ENCODE measurements at regions not wholly inside any gene's neighbourhood (a gene's known extent, or its start where the extent isn't known, plus 50 kb on each side); places are given as distances from the start of the nearest gene placed in this dataset.

GRCh38 chr5:113652161-113652560 lies 138.7 kb downstream of the YTHDC2 start:
- no peaks in the 10 kb centered on the region for H3K9me3 Mint-ChIP-seq
- no peaks in the 10 kb centered on the region for H3K36me3 Mint-ChIP-seq (ENCODE audit: low read depth)
- H3K27ac Mint-ChIP-seq: no peak overlapping the region
- H3K4me3 Mint-ChIP-seq: no peak overlapping the region
- intact Hi-C loops (cut with micrococcal nuclease): no loop called here
- H3K27me3 Mint-ChIP-seq: no peaks in the 10 kb centered on the region
- no peaks in the 10 kb centered on the region for H3K4me1 Mint-ChIP-seq (ENCODE audit: low read depth)

GRCh38 chr5:113654828-113655227 lies 141.3 kb downstream of the YTHDC2 start:
- no peak overlapping the region for H3K27ac Mint-ChIP-seq
- intact Hi-C loops (cut with micrococcal nuclease): no loop called here
- no peaks in the 10 kb centered on the region for H3K9me3 Mint-ChIP-seq
- no peaks in the 10 kb centered on the region for H3K36me3 Mint-ChIP-seq (ENCODE audit: low read depth)
- no peak overlapping the region for H3K4me3 Mint-ChIP-seq
- no peaks in the 10 kb centered on the region for H3K27me3 Mint-ChIP-seq
- no peaks in the 10 kb centered on the region for H3K4me1 Mint-ChIP-seq (ENCODE audit: low read depth)

DNA sequence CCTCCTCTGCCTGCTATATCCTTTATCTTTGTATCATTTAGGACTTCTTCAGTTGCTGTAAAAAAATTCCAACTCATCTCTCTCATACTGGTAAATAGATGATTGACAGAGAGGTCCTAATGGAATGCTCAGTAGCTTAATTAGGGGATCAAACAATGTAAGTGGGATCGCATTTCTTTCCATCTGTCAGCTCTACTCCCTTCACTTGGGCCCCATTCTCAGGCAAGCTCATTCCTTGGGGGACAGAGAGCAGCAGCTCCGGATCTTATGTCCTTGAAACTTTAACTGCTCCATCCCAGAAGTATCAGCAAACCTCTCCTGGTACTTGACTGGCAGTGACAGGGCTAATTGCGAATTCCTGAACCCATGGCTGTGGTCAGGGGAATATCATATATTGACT lies 146.7 kb downstream of the YTHDC2 start:
- H3K27me3 Mint-ChIP-seq: no peaks in the 10 kb centered on the region
- H3K36me3 Mint-ChIP-seq (ENCODE audit: low read depth): no peaks in the 10 kb centered on the region
- no peak overlapping the region for H3K27ac Mint-ChIP-seq
- intact Hi-C loops (cut with micrococcal nuclease): no loop called here
- H3K4me3 Mint-ChIP-seq: no peak overlapping the region
- no peaks in the 10 kb centered on the region for H3K4me1 Mint-ChIP-seq (ENCODE audit: low read depth)
- no peaks in the 10 kb centered on the region for H3K9me3 Mint-ChIP-seq

- Mint-ChIP-seq H3K27ac (no peak overlapping the region), H3K9me3 (no peaks in the 10 kb centered on the region)
These were observed 147.3 kb downstream of the YTHDC2 start for GRCh38 chr5:113660706-113661250.

DNA sequence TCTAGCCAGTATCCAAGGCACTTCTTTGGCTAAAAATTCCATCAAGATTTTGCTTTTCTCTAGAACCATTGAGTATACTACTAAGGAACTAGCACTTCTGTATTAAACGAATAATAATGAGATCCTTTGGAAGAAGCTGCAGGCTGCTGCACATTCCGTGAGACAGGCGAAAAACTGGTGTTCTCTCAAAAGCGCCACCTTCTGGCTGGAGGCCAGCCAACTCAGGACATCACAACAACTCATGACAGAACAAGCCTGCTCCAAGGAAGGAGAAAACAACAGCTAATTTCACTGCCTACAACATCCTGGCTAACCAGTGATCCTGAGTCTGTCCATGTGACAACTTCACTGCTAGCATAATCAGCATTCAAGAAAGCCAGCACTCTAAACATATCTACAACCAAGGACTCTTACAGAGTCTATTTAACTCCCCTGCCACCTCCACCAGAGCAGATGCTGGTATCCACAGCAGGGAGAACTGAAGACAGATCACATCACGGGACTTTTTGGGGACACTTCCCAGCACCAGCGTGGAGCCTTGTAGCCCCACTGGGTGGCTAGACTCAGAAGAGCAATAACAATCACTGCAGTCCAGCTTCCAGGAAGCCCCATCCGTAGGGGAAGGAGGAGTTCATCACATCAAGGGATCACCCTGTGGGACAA lies 150.5 kb downstream of the YTHDC2 start:
- Mint-ChIP-seq H3K27me3 (peaks cover 2% of the 10 kb centered on the region), H3K27ac (no peak overlapping the region), H3K4me1 (ENCODE audit: low read depth) (no peaks in the 10 kb centered on the region), H3K9me3 (no peaks in the 10 kb centered on the region), H3K36me3 (ENCODE audit: low read depth) (no peaks in the 10 kb centered on the region), H3K4me3 (no peak overlapping the region)
- intact Hi-C loops (cut with micrococcal nuclease): loop anchor here (1.0 kb wide), 1 partner anchor 52 kb away; no protein-coding TSS in a partner anchor

More at GRCh38 chr5:113660706-113661250, 147.3 kb downstream of the YTHDC2 start:
- H3K4me3 Mint-ChIP-seq: no peak overlapping the region
- no peaks in the 10 kb centered on the region for H3K27me3 Mint-ChIP-seq
- no peaks in the 10 kb centered on the region for H3K36me3 Mint-ChIP-seq (ENCODE audit: low read depth)
- intact Hi-C loops (cut with micrococcal nuclease): no loop called here
- H3K4me1 Mint-ChIP-seq (ENCODE audit: low read depth): no peaks in the 10 kb centered on the region

GRCh38 chr5:113673041-113673440 lies 159.5 kb downstream of the YTHDC2 start:
- Mint-ChIP-seq H3K27me3 (no peaks in the 10 kb centered on the region), H3K9me3 (no peaks in the 10 kb centered on the region), H3K27ac (no peak overlapping the region), H3K4me3 (no peak overlapping the region), H3K36me3 (ENCODE audit: low read depth) (no peaks in the 10 kb centered on the region), H3K4me1 (ENCODE audit: low read depth) (no peaks in the 10 kb centered on the region)
- intact Hi-C loops (cut with micrococcal nuclease): no loop called here

DNA sequence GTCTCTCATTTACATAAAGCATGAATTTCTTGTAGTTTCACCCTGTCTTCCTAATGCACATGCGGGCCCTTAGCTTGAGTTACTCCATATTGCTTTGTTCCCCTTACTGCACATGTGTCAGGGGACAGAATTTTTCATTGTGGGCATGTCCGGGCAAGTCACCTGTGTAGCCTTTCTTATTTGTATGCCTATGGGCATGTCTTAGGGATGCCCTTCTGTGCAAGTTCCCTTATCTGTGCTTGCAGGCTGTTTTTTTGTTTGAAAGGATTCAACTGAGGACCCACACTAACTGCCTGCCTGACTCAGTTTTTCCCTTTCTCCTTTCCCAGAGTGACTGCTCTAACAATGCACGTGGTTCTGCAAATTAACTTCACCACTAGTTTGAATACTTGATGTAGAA lies 161.7 kb downstream of the YTHDC2 start:
- no peaks in the 10 kb centered on the region for H3K4me1 Mint-ChIP-seq (ENCODE audit: low read depth)
- H3K4me3 Mint-ChIP-seq: no peak overlapping the region
- intact Hi-C loops (cut with micrococcal nuclease): no loop called here

DNA sequence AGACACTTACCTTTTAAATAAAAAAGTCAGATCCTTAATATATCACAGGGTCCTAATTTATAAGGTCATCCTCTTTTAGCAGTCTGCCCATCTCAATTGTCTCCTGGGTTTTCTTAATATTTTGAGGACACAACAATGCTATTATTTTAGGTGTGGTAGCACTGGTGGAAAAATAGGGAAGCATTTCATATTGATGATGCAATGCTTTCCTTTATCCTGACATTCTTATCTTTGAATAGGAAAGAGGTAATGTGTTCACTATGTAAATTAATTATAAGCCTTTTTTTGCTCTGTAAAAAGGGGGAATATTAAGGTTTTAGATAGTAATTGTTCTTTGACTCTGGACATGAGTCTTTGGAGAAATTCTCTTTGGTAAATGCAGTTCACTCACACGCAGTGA lies 164.7 kb downstream of the YTHDC2 start:
- Mint-ChIP-seq H3K36me3 (ENCODE audit: low read depth) (no peaks in the 10 kb centered on the region), H3K4me1 (ENCODE audit: low read depth) (no peaks in the 10 kb centered on the region), H3K4me3 (no peak overlapping the region), H3K9me3 (no peaks in the 10 kb centered on the region), H3K27ac (no peak overlapping the region), H3K27me3 (no peaks in the 10 kb centered on the region)
- intact Hi-C loops (cut with micrococcal nuclease): no loop called here

More for the DNA sequence above, 161.7 kb downstream of the YTHDC2 start:
- Mint-ChIP-seq H3K27me3 (no peaks in the 10 kb centered on the region), H3K27ac (no peak overlapping the region), H3K36me3 (ENCODE audit: low read depth) (no peaks in the 10 kb centered on the region), H3K9me3 (no peaks in the 10 kb centered on the region)

- no peaks in the 10 kb centered on the region for H3K36me3 Mint-ChIP-seq (ENCODE audit: low read depth)
- intact Hi-C loops (cut with micrococcal nuclease): loop anchor here (1.0 kb wide), 1 partner anchor 771 kb away; no protein-coding TSS in a partner anchor
- H3K9me3 Mint-ChIP-seq: no peaks in the 10 kb centered on the region
- no peaks in the 10 kb centered on the region for H3K4me1 Mint-ChIP-seq (ENCODE audit: low read depth)
- no peak overlapping the region for H3K27ac Mint-ChIP-seq
- no peak overlapping the region for H3K4me3 Mint-ChIP-seq
- H3K27me3 Mint-ChIP-seq: no peaks in the 10 kb centered on the region
These were observed 165.6 kb downstream of the YTHDC2 start for GRCh38 chr5:113678924-113679575.

DNA sequence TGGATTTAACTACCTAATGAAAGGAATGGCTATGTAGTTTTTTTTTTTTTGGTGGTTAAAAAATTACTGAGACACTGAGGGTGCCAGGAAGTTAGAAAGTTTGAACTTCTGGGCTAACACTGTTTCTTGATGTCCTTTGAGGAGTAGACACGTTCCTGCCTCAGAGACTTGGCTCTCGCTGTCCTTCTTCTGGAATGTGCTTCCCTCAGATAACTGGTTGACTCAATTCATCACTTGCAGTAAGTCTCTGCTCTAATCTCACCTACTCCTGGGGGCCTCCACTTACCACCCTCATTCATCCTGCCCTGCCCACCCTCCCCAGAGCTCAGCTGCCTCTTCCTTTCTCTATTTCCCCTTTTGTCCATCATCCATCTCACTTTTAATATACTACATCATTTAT lies 167.0 kb downstream of the YTHDC2 start:
- Mint-ChIP-seq H3K4me1 (ENCODE audit: low read depth) (no peaks in the 10 kb centered on the region), H3K36me3 (ENCODE audit: low read depth) (no peaks in the 10 kb centered on the region), H3K4me3 (no peak overlapping the region)

GRCh38 chr5:113682497-113683136 lies 169.1 kb downstream of the YTHDC2 start:
- no peaks in the 10 kb centered on the region for H3K4me1 Mint-ChIP-seq (ENCODE audit: low read depth)
- intact Hi-C loops (cut with micrococcal nuclease): no loop called here
- peaks cover 1% of the 10 kb centered on the region for H3K27me3 Mint-ChIP-seq
- no peaks in the 10 kb centered on the region for H3K9me3 Mint-ChIP-seq
- no peak overlapping the region for H3K4me3 Mint-ChIP-seq
- H3K27ac Mint-ChIP-seq: no peak overlapping the region
- H3K36me3 Mint-ChIP-seq (ENCODE audit: low read depth): no peaks in the 10 kb centered on the region

More for the DNA sequence above, 167.0 kb downstream of the YTHDC2 start:
- Mint-ChIP-seq H3K27ac (no peak overlapping the region), H3K9me3 (no peaks in the 10 kb centered on the region), H3K27me3 (no peaks in the 10 kb centered on the region)
- intact Hi-C loops (cut with micrococcal nuclease): no loop called here

DNA sequence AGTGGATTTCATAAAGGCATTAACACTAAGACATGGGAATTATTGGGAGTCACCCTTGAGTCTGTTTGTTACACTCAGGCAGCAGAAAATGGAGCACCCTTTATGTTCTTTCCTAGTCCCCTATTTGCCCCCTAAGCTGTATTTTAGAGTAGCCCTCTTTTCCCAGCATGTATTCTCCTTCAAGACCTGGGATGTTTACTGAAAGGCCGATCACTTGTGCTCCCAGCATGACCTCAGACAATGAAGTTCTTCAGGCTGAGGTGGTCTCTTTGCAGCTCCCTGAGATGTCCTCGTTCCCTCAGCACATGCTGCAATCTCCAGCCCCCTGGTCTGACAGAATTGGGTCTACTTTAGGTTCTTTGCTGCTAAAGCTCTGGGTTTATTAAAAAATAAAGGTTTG lies 169.7 kb downstream of the YTHDC2 start:
- H3K27ac Mint-ChIP-seq: no peak overlapping the region
- H3K4me3 Mint-ChIP-seq: no peak overlapping the region
- no peaks in the 10 kb centered on the region for H3K36me3 Mint-ChIP-seq (ENCODE audit: low read depth)

GRCh38 chr5:113686599-113686998 lies 173.1 kb downstream of the YTHDC2 start:
- Mint-ChIP-seq H3K36me3 (ENCODE audit: low read depth) (no peaks in the 10 kb centered on the region), H3K9me3 (no peaks in the 10 kb centered on the region), H3K4me3 (no peak overlapping the region), H3K27me3 (peaks cover 3% of the 10 kb centered on the region), H3K27ac (no peak overlapping the region), H3K4me1 (ENCODE audit: low read depth) (no peaks in the 10 kb centered on the region)
- intact Hi-C loops (cut with micrococcal nuclease): no loop called here

More for the DNA sequence above, 169.7 kb downstream of the YTHDC2 start:
- Mint-ChIP-seq H3K9me3 (no peaks in the 10 kb centered on the region), H3K4me1 (ENCODE audit: low read depth) (no peaks in the 10 kb centered on the region), H3K27me3 (peaks cover 1% of the 10 kb centered on the region)
- intact Hi-C loops (cut with micrococcal nuclease): no loop called here

GRCh38 chr5:113689647-113690046 lies 176.2 kb downstream of the YTHDC2 start:
- no peaks in the 10 kb centered on the region for H3K9me3 Mint-ChIP-seq
- intact Hi-C loops (cut with micrococcal nuclease): no loop called here
- H3K27ac Mint-ChIP-seq: no peak overlapping the region
- no peaks in the 10 kb centered on the region for H3K36me3 Mint-ChIP-seq (ENCODE audit: low read depth)
- H3K27me3 Mint-ChIP-seq: peaks cover 23% of the 10 kb centered on the region
- H3K4me1 Mint-ChIP-seq (ENCODE audit: low read depth): no peaks in the 10 kb centered on the region
- H3K4me3 Mint-ChIP-seq: no peak overlapping the region

Measured in dendritic cell treated with granulocyte-macrophage colony-stimulating factor and Interleukin-4, amounts not matched to agents 40 ng/mL and 50 ng/mL, for 4 days (primary cell).